ENCODE measurements at regions not wholly inside any gene's neighbourhood (a gene's known extent, or its start where the extent isn't known, plus 50 kb on each side); places are given as distances from the start of the nearest gene placed in this dataset.

- Histone ChIP-seq H3K4me1 (replicated peaks) (no peaks in the 10 kb centered on the region), H3K36me3 (no peaks in the 10 kb centered on the region), H3K9me3 (no peaks in the 10 kb centered on the region), H3K27me3 (replicated peaks; ENCODE audit: insufficient read depth) (no peaks in the 10 kb centered on the region), H3K4me3 (no peak overlapping the region), H3K27ac (no peak overlapping the region)
- 89% methylated on average over 6 of the region's 6 CpGs for WGBS
- intact Hi-C loops (cut with DNase I), result no loop called here
- no peak for DNase-seq (ENCODE audit: low spot score)
- TF ChIP-seq POLR2A (IDR thresholded peaks at IDR 0.05), result no peak
- no peak for TF ChIP-seq CTCF (IDR thresholded peaks at IDR 0.05)
- no peak for TF ChIP-seq POLR2AphosphoS5 (IDR thresholded peaks at IDR 0.05)
Observed at GRCh38 chrX:5084279-5084678, 1144.4 kb downstream of the NLGN4X start.

DNA sequence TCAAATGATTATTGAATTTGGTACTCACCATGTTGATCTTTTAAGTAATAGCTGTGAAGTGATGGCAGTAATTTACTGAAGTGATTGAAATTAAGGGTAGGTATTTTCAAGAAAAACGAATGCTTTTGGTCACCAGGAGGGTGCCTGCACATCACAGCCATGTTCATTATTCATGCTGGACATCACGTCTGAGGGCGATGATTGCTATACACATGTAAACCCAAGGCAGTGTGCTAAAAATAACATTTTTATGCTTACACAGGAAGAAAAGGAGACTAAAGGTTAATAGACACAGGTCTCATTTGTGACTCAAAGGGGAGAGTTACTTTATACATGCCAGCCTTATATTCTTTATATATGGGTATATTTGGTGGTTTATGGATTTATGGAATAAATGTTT, 1146.0 kb downstream of the NLGN4X start:
- Histone ChIP-seq H3K9me3 (no peaks in the 10 kb centered on the region), H3K27ac (no peak overlapping the region), H3K4me3 (no peak overlapping the region), H3K4me1 (replicated peaks) (no peaks in the 10 kb centered on the region), H3K36me3 (no peaks in the 10 kb centered on the region), H3K27me3 (replicated peaks; ENCODE audit: insufficient read depth) (no peaks in the 10 kb centered on the region)
- intact Hi-C loops (cut with DNase I), result no loop called here
- 83% methylated on average over 3 of the region's 3 CpGs for WGBS
- DNase-seq (ENCODE audit: low spot score), result no peak
- no peak for TF ChIP-seq POLR2AphosphoS5 (IDR thresholded peaks at IDR 0.05)
- TF ChIP-seq CTCF (IDR thresholded peaks at IDR 0.05), result no peak
- TF ChIP-seq POLR2A (IDR thresholded peaks at IDR 0.05), result no peak

GRCh38 chrX:5080791-5081190, 1147.9 kb downstream of the NLGN4X start:
- 65% methylated on average over 4 of the region's 4 CpGs for WGBS
- Histone ChIP-seq H3K4me1 (replicated peaks) (no peaks in the 10 kb centered on the region), H3K9me3 (no peaks in the 10 kb centered on the region), H3K4me3 (no peak overlapping the region), H3K27me3 (replicated peaks; ENCODE audit: insufficient read depth) (no peaks in the 10 kb centered on the region), H3K27ac (no peak overlapping the region), H3K36me3 (no peaks in the 10 kb centered on the region)
- no peak for TF ChIP-seq POLR2A (IDR thresholded peaks at IDR 0.05)
- intact Hi-C loops (cut with DNase I), result no loop called here
- no peak for DNase-seq (ENCODE audit: low spot score)

DNA sequence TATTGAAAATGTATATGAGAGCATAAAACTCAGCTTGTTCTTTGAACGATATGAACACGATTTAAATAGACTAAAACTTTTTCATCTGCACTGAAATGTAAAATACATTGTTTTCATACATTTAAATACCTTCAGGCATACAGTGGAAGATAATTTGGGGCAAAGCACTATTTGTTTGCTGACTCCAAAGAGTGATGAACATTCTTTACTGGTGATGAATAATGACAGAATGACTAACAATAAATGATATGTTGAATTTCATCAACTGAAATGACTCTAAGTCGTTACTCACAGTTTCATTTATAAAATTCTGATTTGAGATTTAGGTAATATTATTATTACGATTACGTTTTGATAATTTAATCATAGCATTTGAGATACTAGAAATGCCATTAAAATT, 1160.1 kb downstream of the NLGN4X start:
- Histone ChIP-seq H3K4me3 (no peak overlapping the region), H3K4me1 (replicated peaks) (no peaks in the 10 kb centered on the region), H3K36me3 (no peaks in the 10 kb centered on the region), H3K27ac (no peak overlapping the region), H3K27me3 (replicated peaks; ENCODE audit: insufficient read depth) (no peaks in the 10 kb centered on the region), H3K9me3 (no peaks in the 10 kb centered on the region)
- no peak for DNase-seq (ENCODE audit: low spot score)
- intact Hi-C loops (cut with DNase I), result no loop called here
- TF ChIP-seq CTCF (IDR thresholded peaks at IDR 0.05), result no peak
- WGBS, result 86% methylated on average over 5 of the region's 5 CpGs

DNA sequence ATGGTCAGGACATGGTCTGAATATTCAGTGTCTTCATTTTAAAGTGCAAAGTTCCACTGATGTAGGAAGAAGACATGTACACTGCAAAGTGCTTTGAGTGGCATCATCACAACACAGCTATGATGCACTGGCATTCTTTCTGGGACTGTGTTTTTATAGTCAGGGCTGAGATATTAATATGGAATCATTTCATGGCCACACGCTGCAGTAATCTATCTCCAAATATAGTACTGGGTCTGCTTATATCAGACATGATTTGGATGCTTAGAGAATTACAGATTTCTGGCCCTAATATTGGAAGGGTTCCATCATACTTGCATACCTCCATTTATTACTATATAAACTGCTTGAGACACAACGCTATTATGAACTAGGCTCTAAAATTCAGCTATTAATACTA, 1170.9 kb downstream of the NLGN4X start:
- H3K27me3 ChIP-seq (replicated peaks; ENCODE audit: insufficient read depth), result no peaks in the 10 kb centered on the region
- H3K4me1 ChIP-seq (replicated peaks), result no peaks in the 10 kb centered on the region
- TF ChIP-seq POLR2AphosphoS5 (IDR thresholded peaks at IDR 0.05) (no peak), CTCF (IDR thresholded peaks at IDR 0.05) (no peak), POLR2A (IDR thresholded peaks at IDR 0.05) (no peak)
- no peak overlapping the region for H3K4me3 ChIP-seq
- intact Hi-C loops (cut with DNase I), result no loop called here
- no peaks in the 10 kb centered on the region for H3K9me3 ChIP-seq
- no peaks in the 10 kb centered on the region for H3K36me3 ChIP-seq
- no peak overlapping the region for H3K27ac ChIP-seq
- WGBS, result 73% methylated on average over 2 of the region's 2 CpGs
- no peak for DNase-seq (ENCODE audit: low spot score)

- Histone ChIP-seq H3K27me3 (replicated peaks; ENCODE audit: insufficient read depth) (no peaks in the 10 kb centered on the region), H3K4me3 (no peak overlapping the region), H3K9me3 (no peaks in the 10 kb centered on the region), H3K27ac (no peak overlapping the region), H3K36me3 (no peaks in the 10 kb centered on the region), H3K4me1 (replicated peaks) (no peaks in the 10 kb centered on the region)
- DNase-seq (ENCODE audit: low spot score), result no peak
- intact Hi-C loops (cut with DNase I), result no loop called here
- TF ChIP-seq POLR2A (IDR thresholded peaks at IDR 0.05) (no peak), CTCF (IDR thresholded peaks at IDR 0.05) (no peak), POLR2AphosphoS5 (IDR thresholded peaks at IDR 0.05) (no peak)
Observed at GRCh38 chrX:5054852-5055251, 1173.8 kb downstream of the NLGN4X start.
